Mesendoderm (in vitro differentiated cells): ENCODE measurements at regions not wholly inside any gene's neighbourhood (a gene's known extent, or its start where the extent isn't known, plus 50 kb on each side); places are given as distances from the start of the nearest gene placed in this dataset.
A peak's percentile ranks its signal among the peaks of the same experiment; 100 is the strongest.
"Not testable (repeated sequence)": the region's sequence is repeated elsewhere in the genome, so short reads cannot be mapped to it uniquely, and the experiment has no call there.

Experiments
- DNase-seq: peaks from one replicate; pipeline ENCODE4 v3.0.0; 2013
- H2AK5ac ChIP-seq: 2 replicates; pipeline ENCODE4 v1.6.1; 2013; ENCODE audit warnings: low read length, inconsistent platforms
- H2BK120ac ChIP-seq: 2 replicates; pipeline ENCODE4 v1.6.1; 2013; ENCODE audit warnings: low read depth, mild to moderate bottlenecking, low read length, moderate library complexity, mixed read lengths
- H2BK15ac ChIP-seq: replicated peaks from 2 replicates; pipeline ENCODE4 v1.6.1; 2013; ENCODE audit warnings: low read depth, mild to moderate bottlenecking, moderate library complexity
- H2BK5ac ChIP-seq: 2 replicates; pipeline ENCODE4 v1.6.1; 2013; ENCODE audit warnings: low read length, inconsistent platforms
- H3K18ac ChIP-seq: 2 replicates; pipeline ENCODE4 v1.6.1; 2013; ENCODE audit warnings: mild to moderate bottlenecking, low read length, mixed read lengths
- H3K23ac ChIP-seq: one replicate; pipeline ENCODE4 v1.6.1; 2013; ENCODE audit warnings: low read length
- H3K27ac ChIP-seq: 2 replicates; pipeline ENCODE4 v1.5.1; 2013; ENCODE audit warnings: low read depth, mild to moderate bottlenecking, inconsistent platforms, low read length, moderate library complexity
- H3K27me3 ChIP-seq: 2 replicates; pipeline ENCODE4 v1.6.1; 2013; ENCODE audit warnings: low read length, control low read depth, mild to moderate bottlenecking, inconsistent platforms; ENCODE audit not compliant: insufficient read depth, poor library complexity
- H3K36me3 ChIP-seq: 2 replicates; pipeline ENCODE4 v1.6.1; 2013; ENCODE audit warnings: low read length, inconsistent platforms; ENCODE audit not compliant: control insufficient read depth, insufficient read depth
- H3K4ac ChIP-seq: one replicate; pipeline ENCODE4 v1.6.1; 2013; ENCODE audit warnings: low read depth, mild to moderate bottlenecking, low read length, moderate library complexity
- H3K4me1 ChIP-seq: 2 replicates; pipeline ENCODE4 v1.6.1; 2013; ENCODE audit warnings: low read depth, low read length, inconsistent platforms; ENCODE audit not compliant: control insufficient read depth
- H3K4me2 ChIP-seq: 2 replicates; pipeline ENCODE4 v1.6.1; 2013; ENCODE audit warnings: low read length
- H3K4me3 ChIP-seq: 2 replicates; pipeline ENCODE4 v1.5.1; 2013; ENCODE audit warnings: mild to moderate bottlenecking, low read length
- H3K56ac ChIP-seq: one replicate; pipeline ENCODE4 v1.6.1; 2013; ENCODE audit warnings: low read length
- H3K79me1 ChIP-seq: 2 replicates; pipeline ENCODE4 v1.6.1; 2013; ENCODE audit warnings: low read length, inconsistent platforms
- H3K79me2 ChIP-seq: 2 replicates; pipeline ENCODE4 v1.6.1; 2013; ENCODE audit warnings: mild to moderate bottlenecking, low read length; ENCODE audit not compliant: control insufficient read depth, insufficient read depth
- H3K9ac ChIP-seq: 2 replicates; pipeline ENCODE4 v1.6.1; 2013; ENCODE audit warnings: low read length, inconsistent platforms
- H4K5ac ChIP-seq: one replicate; pipeline ENCODE4 v1.6.1; 2013; ENCODE audit warnings: low read length
- H4K8ac ChIP-seq: one replicate; pipeline ENCODE4 v1.6.1; 2013; ENCODE audit warnings: low read depth, mild to moderate bottlenecking, control low read depth, low read length, moderate library complexity
- WGBS: extraction: QIAGEN DNeasy Blood & Tissue Kit; methylation state at CpG from one replicate; pipeline ENCODE4 v1.1.7; 2013; ENCODE audit warnings: low lambda C conversion rate, missing lambda C conversion rate; ENCODE audit not compliant: insufficient coverage; ENCODE audit errors: extremely low coverage; 5-methylcytosine and 5-hydroxymethylcytosine counted together

- H3K4me3 ChIP-seq = no peak overlapping the region
- H3K56ac ChIP-seq = no peak overlapping the region
- H2BK120ac ChIP-seq = no peak overlapping the region
- H3K9ac ChIP-seq = no peak overlapping the region
- H4K5ac ChIP-seq = no peak overlapping the region
- H3K23ac ChIP-seq = no peak overlapping the region
- no peaks in the 10 kb centered on the region for H3K79me2 ChIP-seq
- H2BK5ac ChIP-seq = no peak overlapping the region
- H3K36me3 ChIP-seq = no peaks in the 10 kb centered on the region
- no peak overlapping the region for H3K27ac ChIP-seq
- H3K18ac ChIP-seq = no peak overlapping the region
- no peak overlapping the region for H3K4me2 ChIP-seq
- no peak overlapping the region for H2BK15ac ChIP-seq
- no peak overlapping the region for H2AK5ac ChIP-seq
- no peak overlapping the region for H4K8ac ChIP-seq
- no peaks in the 10 kb centered on the region for H3K4me1 ChIP-seq
- no peaks in the 10 kb centered on the region for H3K27me3 ChIP-seq
- no peak for DNase-seq
- H3K4ac ChIP-seq = no peak overlapping the region
- no peaks in the 10 kb centered on the region for H3K79me1 ChIP-seq
- no CpG with 5 or more reads among the region's 3 CpGs for WGBS
Observed at GRCh38 chr13:80928241-80928640, 587.3 kb upstream of the SPRY2 start.

GRCh38 chr13:80926024-80926423 lies 585.1 kb upstream of the SPRY2 start:
- not testable (repeated sequence) for H3K56ac ChIP-seq, H3K18ac ChIP-seq, H3K4me2 ChIP-seq, H2BK5ac ChIP-seq, H4K8ac ChIP-seq, H3K23ac ChIP-seq, DNase-seq, H2BK15ac ChIP-seq, H3K79me1 ChIP-seq, H2AK5ac ChIP-seq, H3K27ac ChIP-seq, H3K4me1 ChIP-seq, H3K9ac ChIP-seq, H4K5ac ChIP-seq, H3K4ac ChIP-seq, H2BK120ac ChIP-seq, H3K36me3 ChIP-seq, H3K27me3 ChIP-seq, H3K79me2 ChIP-seq, H3K4me3 ChIP-seq
- no CpG with 5 or more reads among the region's 3 CpGs for WGBS

GRCh38 chr13:80924596-80924995 lies 583.7 kb upstream of the SPRY2 start:
- H4K8ac ChIP-seq = no peak overlapping the region
- no peak overlapping the region for H3K18ac ChIP-seq
- H3K27me3 ChIP-seq = no peaks in the 10 kb centered on the region
- no peak overlapping the region for H4K5ac ChIP-seq
- H2BK15ac ChIP-seq = no peak overlapping the region
- H3K4ac ChIP-seq = no peak overlapping the region
- no peaks in the 10 kb centered on the region for H3K79me1 ChIP-seq
- no peaks in the 10 kb centered on the region for H3K36me3 ChIP-seq
- H2BK120ac ChIP-seq = no peak overlapping the region
- H3K79me2 ChIP-seq = no peaks in the 10 kb centered on the region
- DNase-seq = no peak
- H2AK5ac ChIP-seq = no peak overlapping the region
- no peaks in the 10 kb centered on the region for H3K4me1 ChIP-seq
- no peak overlapping the region for H3K4me3 ChIP-seq
- WGBS = no CpG with 5 or more reads among the region's 5 CpGs
- no peak overlapping the region for H3K23ac ChIP-seq
- no peak overlapping the region for H2BK5ac ChIP-seq
- H3K27ac ChIP-seq = no peak overlapping the region
- no peak overlapping the region for H3K9ac ChIP-seq
- no peak overlapping the region for H3K56ac ChIP-seq
- H3K4me2 ChIP-seq = no peak overlapping the region

- no peaks in the 10 kb centered on the region for H3K27me3 ChIP-seq
- no peak overlapping the region for H3K4me2 ChIP-seq
- no peak overlapping the region for H2BK5ac ChIP-seq
- no peaks in the 10 kb centered on the region for H3K4me1 ChIP-seq
- DNase-seq = peak; percentile 17
- H3K56ac ChIP-seq = no peak overlapping the region
- H2BK15ac ChIP-seq = no peak overlapping the region
- no peak overlapping the region for H2AK5ac ChIP-seq
- no peak overlapping the region for H3K9ac ChIP-seq
- no peak overlapping the region for H2BK120ac ChIP-seq
- H3K4me3 ChIP-seq = no peak overlapping the region
- no peak overlapping the region for H4K5ac ChIP-seq
- no peaks in the 10 kb centered on the region for H3K79me1 ChIP-seq
- no peaks in the 10 kb centered on the region for H3K36me3 ChIP-seq
- no peak overlapping the region for H3K23ac ChIP-seq
- H3K79me2 ChIP-seq = no peaks in the 10 kb centered on the region
- H3K27ac ChIP-seq = no peak overlapping the region
- H4K8ac ChIP-seq = no peak overlapping the region
- no peak overlapping the region for H3K4ac ChIP-seq
- H3K18ac ChIP-seq = no peak overlapping the region
- WGBS = no CpG with 5 or more reads among the region's 3 CpGs
Observed at GRCh38 chr13:80923907-80924306, 583.0 kb upstream of the SPRY2 start.

- Histone ChIP-seq H3K4me3 (no peak overlapping the region), H3K27ac (no peak overlapping the region), H2BK15ac (no peak overlapping the region), H3K23ac (no peak overlapping the region), H3K79me1 (no peaks in the 10 kb centered on the region), H3K18ac (no peak overlapping the region), H3K9ac (no peak overlapping the region), H3K27me3 (no peaks in the 10 kb centered on the region), H3K79me2 (no peaks in the 10 kb centered on the region), H2AK5ac (no peak overlapping the region), H2BK120ac (no peak overlapping the region), H3K36me3 (no peaks in the 10 kb centered on the region), H3K4me2 (no peak overlapping the region), H3K4ac (no peak overlapping the region), H4K5ac (no peak overlapping the region), H4K8ac (no peak overlapping the region), H3K4me1 (no peaks in the 10 kb centered on the region), H2BK5ac (no peak overlapping the region), H3K56ac (no peak overlapping the region)
- WGBS = no CpG with 5 or more reads among the region's 2 CpGs
- no peak for DNase-seq
Observed at GRCh38 chr13:80921971-80922370, 581.0 kb upstream of the SPRY2 start.

GRCh38 chr13:80921541-80921940 lies 580.6 kb upstream of the SPRY2 start:
- Histone ChIP-seq H3K36me3 (no peaks in the 10 kb centered on the region), H3K4me3 (no peak overlapping the region), H2BK15ac (no peak overlapping the region), H3K56ac (no peak overlapping the region), H2AK5ac (no peak overlapping the region), H3K27me3 (no peaks in the 10 kb centered on the region), H3K27ac (no peak overlapping the region), H4K5ac (no peak overlapping the region), H3K9ac (no peak overlapping the region), H2BK5ac (no peak overlapping the region), H3K79me1 (no peaks in the 10 kb centered on the region), H3K4ac (no peak overlapping the region), H3K79me2 (no peaks in the 10 kb centered on the region), H3K18ac (no peak overlapping the region), H3K23ac (no peak overlapping the region), H2BK120ac (no peak overlapping the region), H3K4me1 (no peaks in the 10 kb centered on the region), H3K4me2 (no peak overlapping the region), H4K8ac (no peak overlapping the region)
- DNase-seq = no peak
- WGBS = no CpG with 5 or more reads among the region's 2 CpGs
